ENCODE measurements at regions not wholly inside any gene's neighbourhood (a gene's known extent, or its start where the extent isn't known, plus 50 kb on each side); places are given as distances from the start of the nearest gene placed in this dataset.

DNA sequence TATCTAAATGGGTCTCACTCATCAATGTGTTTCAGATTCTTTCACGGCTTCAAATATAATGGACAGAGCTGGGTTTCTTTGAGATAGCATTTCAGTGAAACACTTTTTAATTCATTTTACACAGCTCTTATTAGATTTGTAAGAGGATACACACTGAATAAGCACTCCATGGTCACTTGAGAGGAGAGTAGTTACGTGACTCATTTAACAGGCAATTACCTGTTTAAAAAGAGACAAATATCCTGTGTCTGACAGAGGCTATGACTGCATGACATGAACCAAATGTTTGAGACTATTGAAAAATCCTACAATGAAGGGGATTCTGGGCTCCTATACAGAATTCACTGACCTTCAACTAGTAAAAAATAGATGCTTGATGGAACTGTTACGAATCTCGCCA lies 786.9 kb downstream of the EPHA4 start:
- CTCF ChIA-PET = no interaction called here
- Histone ChIP-seq H3K9me3 (ENCODE audit: control insufficient read depth, insufficient read depth, low read depth, low read length) (no peaks in the 10 kb centered on the region), H3K27ac (ENCODE audit: extremely low read depth, low read depth, low read length) (no peak overlapping the region), H3K4me1 (ENCODE audit: control insufficient read depth, insufficient read depth, low read length) (no peaks in the 10 kb centered on the region), H3K4me3 (ENCODE audit: low read depth, low read length) (no peak overlapping the region), H3K36me3 (ENCODE audit: control insufficient read depth in 2 of 2, insufficient read depth in 1 of 2, low read length in 2 of 2) (no peaks in the 10 kb centered on the region)
- POLR2A ChIA-PET = interaction anchor here (0.7 kb wide), 1 partner anchor 247 kb away, joined by 3 read pairs; no protein-coding TSS in a partner anchor
- TF ChIP-seq, protein P1, sequence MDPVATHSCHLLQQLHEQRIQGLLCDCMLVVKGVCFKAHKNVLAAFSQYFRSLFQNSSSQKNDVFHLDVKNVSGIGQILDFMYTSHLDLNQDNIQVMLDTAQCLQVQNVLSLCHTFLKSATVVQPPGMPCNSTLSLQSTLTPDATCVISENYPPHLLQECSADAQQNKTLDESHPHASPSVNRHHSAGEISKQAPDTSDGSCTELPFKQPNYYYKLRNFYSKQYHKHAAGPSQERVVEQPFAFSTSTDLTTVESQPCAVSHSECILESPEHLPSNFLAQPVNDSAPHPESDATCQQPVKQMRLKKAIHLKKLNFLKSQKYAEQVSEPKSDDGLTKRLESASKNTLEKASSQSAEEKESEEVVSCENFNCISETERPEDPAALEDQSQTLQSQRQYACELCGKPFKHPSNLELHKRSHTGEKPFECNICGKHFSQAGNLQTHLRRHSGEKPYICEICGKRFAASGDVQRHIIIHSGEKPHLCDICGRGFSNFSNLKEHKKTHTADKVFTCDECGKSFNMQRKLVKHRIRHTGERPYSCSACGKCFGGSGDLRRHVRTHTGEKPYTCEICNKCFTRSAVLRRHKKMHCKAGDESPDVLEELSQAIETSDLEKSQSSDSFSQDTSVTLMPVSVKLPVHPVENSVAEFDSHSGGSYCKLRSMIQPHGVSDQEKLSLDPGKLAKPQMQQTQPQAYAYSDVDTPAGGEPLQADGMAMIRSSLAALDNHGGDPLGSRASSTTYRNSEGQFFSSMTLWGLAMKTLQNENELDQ (tag by site-specific recombination; IDR thresholded peaks at IDR 0.05; ENCODE audit: low read depth) = no peak
- TF ChIP-seq ZFP37 (tag by site-specific recombination; IDR thresholded peaks at IDR 0.05) (no peak), ZNF548 (tag by site-specific recombination; IDR thresholded peaks at IDR 0.05) (no peak), ZNF664 (tag by site-specific recombination; IDR thresholded peaks at IDR 0.05) (no peak), ZNF530 (tag by site-specific recombination; IDR thresholded peaks at IDR 0.05; ENCODE audit: low read depth) (no peak), ZNF366 (tag by site-specific recombination; conservative IDR thresholded peaks at IDR 0.05) (no peak), ZNF354C (tag by site-specific recombination; IDR thresholded peaks at IDR 0.05; ENCODE audit: borderline replicate concordance, low read depth) (no peak), ZNF558 (tag by site-specific recombination; IDR thresholded peaks at IDR 0.05) (no peak), ZNF175 (tag by site-specific recombination; IDR thresholded peaks at IDR 0.05) (no peak), HOXA7 (CRISPR knock-in tag; IDR thresholded peaks at IDR 0.05; ENCODE audit: borderline replicate concordance) (no peak), ZNF140 (tag by site-specific recombination; IDR thresholded peaks at IDR 0.05) (no peak), ZNF510 (tag by site-specific recombination; IDR thresholded peaks at IDR 0.05; ENCODE audit: insufficient replicate concordance) (no peak), ZNF157 (tag by site-specific recombination; IDR thresholded peaks at IDR 0.05) (no peak), HOXC10 (CRISPR knock-in tag; IDR thresholded peaks at IDR 0.05) (no peak), ZNF341 (tag by site-specific recombination; IDR thresholded peaks at IDR 0.05; ENCODE audit: low read depth) (no peak), ZNF223 (tag by site-specific recombination; IDR thresholded peaks at IDR 0.05) (no peak)
- TF ChIP-seq, protein P2, sequence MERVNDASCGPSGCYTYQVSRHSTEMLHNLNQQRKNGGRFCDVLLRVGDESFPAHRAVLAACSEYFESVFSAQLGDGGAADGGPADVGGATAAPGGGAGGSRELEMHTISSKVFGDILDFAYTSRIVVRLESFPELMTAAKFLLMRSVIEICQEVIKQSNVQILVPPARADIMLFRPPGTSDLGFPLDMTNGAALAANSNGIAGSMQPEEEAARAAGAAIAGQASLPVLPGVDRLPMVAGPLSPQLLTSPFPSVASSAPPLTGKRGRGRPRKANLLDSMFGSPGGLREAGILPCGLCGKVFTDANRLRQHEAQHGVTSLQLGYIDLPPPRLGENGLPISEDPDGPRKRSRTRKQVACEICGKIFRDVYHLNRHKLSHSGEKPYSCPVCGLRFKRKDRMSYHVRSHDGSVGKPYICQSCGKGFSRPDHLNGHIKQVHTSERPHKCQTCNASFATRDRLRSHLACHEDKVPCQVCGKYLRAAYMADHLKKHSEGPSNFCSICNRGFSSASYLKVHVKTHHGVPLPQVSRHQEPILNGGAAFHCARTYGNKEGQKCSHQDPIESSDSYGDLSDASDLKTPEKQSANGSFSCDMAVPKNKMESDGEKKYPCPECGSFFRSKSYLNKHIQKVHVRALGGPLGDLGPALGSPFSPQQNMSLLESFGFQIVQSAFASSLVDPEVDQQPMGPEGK (tag by site-specific recombination; IDR thresholded peaks at IDR 0.05) = no peak
- TF ChIP-seq, protein P3, sequence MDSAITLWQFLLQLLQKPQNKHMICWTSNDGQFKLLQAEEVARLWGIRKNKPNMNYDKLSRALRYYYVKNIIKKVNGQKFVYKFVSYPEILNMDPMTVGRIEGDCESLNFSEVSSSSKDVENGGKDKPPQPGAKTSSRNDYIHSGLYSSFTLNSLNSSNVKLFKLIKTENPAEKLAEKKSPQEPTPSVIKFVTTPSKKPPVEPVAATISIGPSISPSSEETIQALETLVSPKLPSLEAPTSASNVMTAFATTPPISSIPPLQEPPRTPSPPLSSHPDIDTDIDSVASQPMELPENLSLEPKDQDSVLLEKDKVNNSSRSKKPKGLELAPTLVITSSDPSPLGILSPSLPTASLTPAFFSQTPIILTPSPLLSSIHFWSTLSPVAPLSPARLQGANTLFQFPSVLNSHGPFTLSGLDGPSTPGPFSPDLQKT (IDR thresholded peaks at IDR 0.05; ENCODE audit: borderline replicate concordance, low read depth, low read length) = no peak
- TF ChIP-seq, protein P4, sequence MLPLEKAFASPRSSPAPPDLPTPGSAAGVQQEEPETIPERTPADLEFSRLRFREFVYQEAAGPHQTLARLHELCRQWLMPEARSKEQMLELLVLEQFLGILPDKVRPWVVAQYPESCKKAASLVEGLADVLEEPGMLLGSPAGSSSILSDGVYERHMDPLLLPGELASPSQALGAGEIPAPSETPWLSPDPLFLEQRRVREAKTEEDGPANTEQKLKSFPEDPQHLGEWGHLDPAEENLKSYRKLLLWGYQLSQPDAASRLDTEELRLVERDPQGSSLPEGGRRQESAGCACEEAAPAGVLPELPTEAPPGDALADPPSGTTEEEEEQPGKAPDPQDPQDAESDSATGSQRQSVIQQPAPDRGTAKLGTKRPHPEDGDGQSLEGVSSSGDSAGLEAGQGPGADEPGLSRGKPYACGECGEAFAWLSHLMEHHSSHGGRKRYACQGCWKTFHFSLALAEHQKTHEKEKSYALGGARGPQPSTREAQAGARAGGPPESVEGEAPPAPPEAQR (tag by site-specific recombination; IDR thresholded peaks at IDR 0.05) = no peak
- TF ChIP-seq, protein P5, sequence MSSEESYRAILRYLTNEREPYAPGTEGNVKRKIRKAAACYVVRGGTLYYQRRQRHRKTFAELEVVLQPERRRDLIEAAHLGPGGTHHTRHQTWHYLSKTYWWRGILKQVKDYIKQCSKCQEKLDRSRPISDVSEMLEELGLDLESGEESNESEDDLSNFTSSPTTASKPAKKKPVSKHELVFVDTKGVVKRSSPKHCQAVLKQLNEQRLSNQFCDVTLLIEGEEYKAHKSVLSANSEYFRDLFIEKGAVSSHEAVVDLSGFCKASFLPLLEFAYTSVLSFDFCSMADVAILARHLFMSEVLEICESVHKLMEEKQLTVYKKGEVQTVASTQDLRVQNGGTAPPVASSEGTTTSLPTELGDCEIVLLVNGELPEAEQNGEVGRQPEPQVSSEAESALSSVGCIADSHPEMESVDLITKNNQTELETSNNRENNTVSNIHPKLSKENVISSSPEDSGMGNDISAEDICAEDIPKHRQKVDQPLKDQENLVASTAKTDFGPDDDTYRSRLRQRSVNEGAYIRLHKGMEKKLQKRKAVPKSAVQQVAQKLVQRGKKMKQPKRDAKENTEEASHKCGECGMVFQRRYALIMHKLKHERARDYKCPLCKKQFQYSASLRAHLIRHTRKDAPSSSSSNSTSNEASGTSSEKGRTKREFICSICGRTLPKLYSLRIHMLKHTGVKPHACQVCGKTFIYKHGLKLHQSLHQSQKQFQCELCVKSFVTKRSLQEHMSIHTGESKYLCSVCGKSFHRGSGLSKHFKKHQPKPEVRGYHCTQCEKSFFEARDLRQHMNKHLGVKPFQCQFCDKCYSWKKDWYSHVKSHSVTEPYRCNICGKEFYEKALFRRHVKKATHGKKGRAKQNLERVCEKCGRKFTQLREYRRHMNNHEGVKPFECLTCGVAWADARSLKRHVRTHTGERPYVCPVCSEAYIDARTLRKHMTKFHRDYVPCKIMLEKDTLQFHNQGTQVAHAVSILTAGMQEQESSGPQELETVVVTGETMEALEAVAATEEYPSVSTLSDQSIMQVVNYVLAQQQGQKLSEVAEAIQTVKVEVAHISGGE (tag by site-specific recombination; conservative IDR thresholded peaks at IDR 0.05; ENCODE audit: low read depth) = no peak
